HCT116 (cell line): ENCODE measurements at regions not wholly inside any gene's neighbourhood (a gene's known extent, or its start where the extent isn't known, plus 50 kb on each side); places are given as distances from the start of the nearest gene placed in this dataset.

Experiments
- ATAC-seq: fragments of 200-7000 bp; cut with Tn5 transposase; 2 replicates; pipeline ENCODE4 v1.9.1; 2020; ENCODE audit warnings: mild to moderate bottlenecking, moderate library complexity
- BruUV-seq: library from RNA; stranded (reverse); fragments of 400-500 nt; replicated peaks from 2 replicates; lab custom pipeline; 2021; lab: Mats Ljungman, UMichigan
- CTCF ChIA-PET: fragments of 300-600 bp; sonication (Branson Sonifier 250); formaldehyde crosslinking; loops from one replicate; lab custom pipeline; 2021; ENCODE audit warnings: antibody characterized with exemption; lab: Charles Lee
- POLR2A ChIA-PET: fragments of 300-600, 350-600 bp; sonication (Branson Sonifier 250); formaldehyde crosslinking; loops from one replicate; lab custom pipeline; 2021; ENCODE audit warnings: antibody characterized with exemption; lab: Charles Lee
- RAD21 ChIA-PET, 2 experiments: fragments of 300-600 bp; sonication (Branson Sonifier 250); formaldehyde crosslinking; loops; one replicate each; lab custom pipeline; 2023; ENCODE audit warnings: low total read pairs in 2 of 2; ENCODE audit not compliant: uncharacterized antibody in 2 of 2, unreplicated experiment in 2 of 2, low non-redundant PET in 1 of 2; lab: Charles Lee
- DNase-seq: peaks from one replicate; pipeline ENCODE4 v3.0.0-alpha.2; 2010; ENCODE audit warnings: low read depth, low spot score
- H2AFZ ChIP-seq: fragments of 200-600 bp; shearing (Covaris generic), sonication (generic); 2 replicates; pipeline ENCODE4 v1.6.1; 2017; ENCODE audit warnings: low read depth, mixed run types, mixed read lengths, antibody characterized with exemption, low read length; ENCODE audit not compliant: poor library complexity, severe bottlenecking
- H3K27ac ChIP-seq: 2 replicates; pipeline ENCODE4 v1.5.1; 2012; ENCODE audit warnings: low read depth, low read length
- H3K27me3 ChIP-seq: fragments of 200-600 bp; sonication (generic); 2 replicates; pipeline ENCODE4 v1.6.1; 2016; ENCODE audit warnings: mixed run types, low read length, mixed read lengths; ENCODE audit not compliant: insufficient read depth
- H3K36me3 ChIP-seq, 2 experiments: fragments of 200-500 bp in 1 of 2; fragments of 200-600 bp in 1 of 2; sonication (Bioruptor generic) in 1 of 2; sonication (generic) in 1 of 2; 2 replicates each; pipeline versions ENCODE4 v1.5.1 to v1.6.1; 2014 to 2016; ENCODE audit warnings: low read length in 2 of 2, inconsistent platforms in 1 of 2, mixed read lengths in 1 of 2, mixed run types in 1 of 2; ENCODE audit not compliant: insufficient read depth in 2 of 2, control insufficient read depth in 1 of 2
- H3K4me1 ChIP-seq, 2 experiments: fragments of 200-600 bp in 1 of 2; sonication (generic) in 1 of 2; 2 replicates each; pipeline versions ENCODE4 v1.5.1 to v1.6.1; 2012 to 2017; ENCODE audit warnings: low read length in 2 of 2, inconsistent platforms in 1 of 2, mild to moderate bottlenecking in 1 of 2, mixed read lengths in 1 of 2, mixed run types in 1 of 2, moderate library complexity in 1 of 2; ENCODE audit not compliant: insufficient read depth in 2 of 2, control insufficient read depth in 1 of 2
- H3K4me2 ChIP-seq: fragments of 200-600 bp; sonication (generic); 2 replicates; pipeline ENCODE4 v1.6.1; 2017; ENCODE audit warnings: mixed run types, low read length, mixed read lengths
- H3K4me3 ChIP-seq, 2 experiments: fragments of 200-600 bp in 1 of 2; sonication (generic) in 1 of 2; replicated peaks in 1 of 2; 2 replicates each; pipeline ENCODE4 v1.5.1; 2011 to 2016; ENCODE audit warnings: low read length in 2 of 2, control low read depth in 1 of 2, low read depth in 1 of 2, mild to moderate bottlenecking in 1 of 2, mixed read lengths in 1 of 2, mixed run types in 1 of 2
- H3K79me2 ChIP-seq: fragments of 200-600 bp; sonication (generic); 2 replicates; pipeline ENCODE4 v1.6.1; 2017; ENCODE audit warnings: mild to moderate bottlenecking, mixed run types, low read length, moderate library complexity, mixed read lengths; ENCODE audit not compliant: insufficient read depth
- H3K9ac ChIP-seq: fragments of 200-600 bp; sonication (generic); 2 replicates; pipeline ENCODE4 v1.6.1; 2016; ENCODE audit warnings: low read length, mixed read lengths
- H3K9me2 ChIP-seq: fragments of 200-600 bp; sonication (generic), shearing (Covaris generic); 2 replicates; pipeline ENCODE4 v1.6.1; 2017; ENCODE audit warnings: mixed run types, mild to moderate bottlenecking, moderate library complexity; ENCODE audit not compliant: insufficient read depth
- H3K9me3 ChIP-seq, 2 experiments: fragments of 200-500 bp in 1 of 2; fragments of 200-600 bp in 1 of 2; sonication (Bioruptor generic) in 1 of 2; sonication (generic) in 1 of 2; 2 replicates each; pipeline ENCODE4 v1.6.1; 2014 to 2017; ENCODE audit warnings: low read length in 2 of 2, mixed read lengths in 2 of 2, inconsistent platforms in 1 of 2, low read depth in 1 of 2, mild to moderate bottlenecking in 1 of 2, mixed run types in 1 of 2, moderate library complexity in 1 of 2; ENCODE audit not compliant: control insufficient read depth in 1 of 2, insufficient read depth in 1 of 2
- H4K20me1 ChIP-seq: fragments of 200-600 bp; sonication (generic), shearing (Covaris generic); 2 replicates; pipeline ENCODE4 v1.6.1; 2017; ENCODE audit warnings: mixed run types, mild to moderate bottlenecking, moderate library complexity; ENCODE audit not compliant: insufficient read depth
- CEBPB ChIP-seq: IDR thresholded peaks from 2 replicates; pipeline ENCODE4 v1.6.1; 2012; ENCODE audit warnings: low read depth
- EGR1 ChIP-seq: IDR thresholded peaks from 2 replicates; pipeline ENCODE4 v1.6.1; 2012; ENCODE audit warnings: low read depth
- ELF1 ChIP-seq: IDR thresholded peaks from 2 replicates; pipeline ENCODE4 v1.6.1; 2012; ENCODE audit warnings: low read depth, borderline replicate concordance
- EZH2 ChIP-seq: fragments of 200-600 bp; sonication (generic); IDR thresholded peaks from 2 replicates; pipeline ENCODE4 v1.6.1; 2017; ENCODE audit warnings: antibody characterized with exemption, mixed run types
- EZH2phosphoT487 ChIP-seq: fragments of 200-600 bp; IDR thresholded peaks from 2 replicates; pipeline ENCODE4 v1.6.1; 2018; ENCODE audit warnings: antibody characterized with exemption, borderline replicate concordance
- FOSL1 ChIP-seq: IDR thresholded peaks from 2 replicates; pipeline ENCODE4 v1.6.1; 2012; ENCODE audit warnings: low read depth
- JUND ChIP-seq: IDR thresholded peaks from 2 replicates; pipeline ENCODE4 v1.6.1; 2012
- POLR2AphosphoS5 ChIP-seq: IDR thresholded peaks from 2 replicates; pipeline ENCODE4 v1.6.1; 2011; ENCODE audit warnings: mild to moderate bottlenecking, low read depth, low read length, moderate library complexity
- RAD21 ChIP-seq: IDR thresholded peaks from 2 replicates; pipeline ENCODE4 v1.6.1; 2012; ENCODE audit warnings: low read depth, mild to moderate bottlenecking
- SIN3A ChIP-seq: IDR thresholded peaks from 2 replicates; pipeline ENCODE4 v1.6.1; 2012; ENCODE audit warnings: low read depth
- SP1 ChIP-seq: IDR thresholded peaks from 2 replicates; pipeline ENCODE4 v1.6.1; 2012; ENCODE audit warnings: low read depth
- SRF ChIP-seq: IDR thresholded peaks from 2 replicates; pipeline ENCODE4 v1.6.1; 2012; ENCODE audit warnings: low read depth
- TCF7L2 ChIP-seq: IDR thresholded peaks from 2 replicates; pipeline ENCODE4 v1.7.0; 2011; ENCODE audit warnings: borderline replicate concordance, inconsistent platforms; ENCODE audit not compliant: insufficient read depth, insufficient read length; ENCODE audit errors: extremely low read depth
- ZFX ChIP-seq: fragments of 450-650 bp; IDR thresholded peaks from 2 replicates; pipeline ENCODE4 v1.6.1; 2017
- ZNF274 ChIP-seq: fragments of 200-500 bp; sonication (Bioruptor generic); IDR thresholded peaks from 2 replicates; pipeline ENCODE4 v1.6.1; 2014; ENCODE audit warnings: mild to moderate bottlenecking, low read depth, low read length, inconsistent platforms
- intact Hi-C: fragments of 100-400 bp; cut with micrococcal nuclease; formaldehyde crosslinking; loops from 2 replicates; pipeline ENCODE4 v1.10.0; 2022
- TF ChIP-seq, protein P1 (sequence below): IDR thresholded peaks from 2 replicates; pipeline ENCODE4 v1.6.1; 2012
- TF ChIP-seq, protein P2 (sequence below), 3 experiments: fragments of 200-600 bp in 1 of 3; sonication (generic) in 1 of 3; IDR thresholded peaks in 2 of 3; conservative IDR thresholded peaks in 1 of 3; 2 replicates each; pipeline ENCODE4 v1.5.1; 2012 to 2017; ENCODE audit warnings: low read depth in 2 of 3, low read length in 2 of 3, antibody characterized with exemption in 1 of 3, borderline replicate concordance in 1 of 3, control low read depth in 1 of 3, mild to moderate bottlenecking in 1 of 3, mixed read lengths in 1 of 3, mixed run types in 1 of 3, moderate library complexity in 1 of 3; ENCODE audit not compliant: insufficient read depth in 1 of 3
- TF ChIP-seq, protein P3 (sequence below): IDR thresholded peaks from 2 replicates; pipeline ENCODE4 v1.6.1; 2012
- TF ChIP-seq, protein P4 (sequence below): IDR thresholded peaks from 2 replicates; pipeline ENCODE4 v1.6.1; 2012; ENCODE audit warnings: low read depth

DNA sequence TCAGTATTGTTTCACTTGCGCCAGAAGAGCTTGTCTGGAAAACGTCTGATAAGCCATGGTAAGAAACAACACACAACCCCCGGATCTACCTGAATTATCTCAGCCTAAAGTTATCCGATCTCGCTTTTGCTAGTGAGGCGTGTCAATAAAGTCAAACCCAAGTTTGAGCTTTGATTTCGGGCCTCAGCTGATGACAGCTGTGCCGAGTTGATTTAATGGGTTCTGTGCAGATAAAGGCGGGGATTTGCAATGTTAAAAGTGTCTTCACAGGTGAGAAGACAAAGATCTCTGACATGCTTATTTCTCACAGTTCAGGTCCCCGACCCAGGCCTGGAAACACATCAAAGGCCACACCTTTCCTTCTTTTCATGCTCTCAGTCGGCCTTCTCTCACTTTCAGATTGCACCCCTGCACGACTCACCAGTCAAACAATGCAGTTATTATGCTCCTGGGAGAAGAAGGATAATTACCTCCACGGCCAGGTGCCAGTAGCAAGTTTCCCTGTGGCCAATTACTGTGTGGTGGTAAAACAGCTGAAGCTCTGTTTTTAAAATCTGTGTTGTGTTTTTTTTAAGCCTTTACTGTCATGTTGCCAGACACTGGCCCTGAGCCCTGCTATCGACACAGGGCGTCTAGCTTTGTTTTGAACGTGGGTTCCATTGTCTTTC, 245.3 kb upstream of the RUNX1 start:
- RAD21 ChIA-PET = interaction anchor here in 1 of 2 experiments (0.7 kb wide), 1 partner anchor 639 kb away, joined by 3 read pairs; no protein-coding TSS in a partner anchor
- H3K36me3 ChIP-seq = no peaks in the 10 kb centered on the region
- no peaks in the 10 kb centered on the region for H4K20me1 ChIP-seq
- peak overlapping the region; percentile 46 for H3K27ac ChIP-seq
- ATAC-seq (peak; percentile 90), DNase-seq (peak; percentile 86)
- no peaks in the 10 kb centered on the region for H3K9me3 ChIP-seq
- peaks cover 22 to 25% of the 10 kb centered on the region in 2 experiments for H3K4me1 ChIP-seq
- no peaks in the 10 kb centered on the region for H3K79me2 ChIP-seq
- H3K4me3 ChIP-seq = peak overlapping the region; percentile 27 to 44
- CTCF ChIA-PET = interaction anchor here (0.7 to 1.2 kb wide), 2 partner anchors 8 to 42 kb away, joined by 3 read pairs; no protein-coding TSS in a partner anchor
- H3K27me3 ChIP-seq = no peaks in the 10 kb centered on the region
- peak overlapping the region; percentile 28; the same call in 1 of the 2 replicates for H3K9ac ChIP-seq
- POLR2A ChIA-PET = no interaction called here
- H2AFZ ChIP-seq = peak overlapping the region; percentile 97
- peak overlapping the region; percentile 73 for H3K4me2 ChIP-seq
- BruUV-seq = no TSS peak
- intact Hi-C loops = no loop called here
- H3K9me2 ChIP-seq = no peaks in the 10 kb centered on the region
- TF ChIP-seq EGR1 = no peak
- TF ChIP-seq POLR2AphosphoS5 = no peak
- peak; percentile 19; the same call in 1 of the 2 replicates for TF ChIP-seq RAD21
- no peak for TF ChIP-seq SIN3A
- TF ChIP-seq, protein P1, sequence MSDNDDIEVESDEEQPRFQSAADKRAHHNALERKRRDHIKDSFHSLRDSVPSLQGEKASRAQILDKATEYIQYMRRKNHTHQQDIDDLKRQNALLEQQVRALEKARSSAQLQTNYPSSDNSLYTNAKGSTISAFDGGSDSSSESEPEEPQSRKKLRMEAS = peak; percentile 50; the same call in 1 of the 2 replicates
- TF ChIP-seq, protein P2, sequence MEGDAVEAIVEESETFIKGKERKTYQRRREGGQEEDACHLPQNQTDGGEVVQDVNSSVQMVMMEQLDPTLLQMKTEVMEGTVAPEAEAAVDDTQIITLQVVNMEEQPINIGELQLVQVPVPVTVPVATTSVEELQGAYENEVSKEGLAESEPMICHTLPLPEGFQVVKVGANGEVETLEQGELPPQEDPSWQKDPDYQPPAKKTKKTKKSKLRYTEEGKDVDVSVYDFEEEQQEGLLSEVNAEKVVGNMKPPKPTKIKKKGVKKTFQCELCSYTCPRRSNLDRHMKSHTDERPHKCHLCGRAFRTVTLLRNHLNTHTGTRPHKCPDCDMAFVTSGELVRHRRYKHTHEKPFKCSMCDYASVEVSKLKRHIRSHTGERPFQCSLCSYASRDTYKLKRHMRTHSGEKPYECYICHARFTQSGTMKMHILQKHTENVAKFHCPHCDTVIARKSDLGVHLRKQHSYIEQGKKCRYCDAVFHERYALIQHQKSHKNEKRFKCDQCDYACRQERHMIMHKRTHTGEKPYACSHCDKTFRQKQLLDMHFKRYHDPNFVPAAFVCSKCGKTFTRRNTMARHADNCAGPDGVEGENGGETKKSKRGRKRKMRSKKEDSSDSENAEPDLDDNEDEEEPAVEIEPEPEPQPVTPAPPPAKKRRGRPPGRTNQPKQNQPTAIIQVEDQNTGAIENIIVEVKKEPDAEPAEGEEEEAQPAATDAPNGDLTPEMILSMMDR (IDR thresholded peaks at IDR 0.05 in 2 of 3, conservative IDR thresholded peaks at IDR 0.05 in 1 of 3; ENCODE audit: borderline replicate concordance in 1 of 3, insufficient read depth in 1 of 3, low read depth in 2 of 3, low read length in 2 of 3) = no peak
- peak; percentile 26; the same call in 1 of the 2 replicates for TF ChIP-seq FOSL1
- no peak for TF ChIP-seq EZH2phosphoT487
- TF ChIP-seq, protein P3, sequence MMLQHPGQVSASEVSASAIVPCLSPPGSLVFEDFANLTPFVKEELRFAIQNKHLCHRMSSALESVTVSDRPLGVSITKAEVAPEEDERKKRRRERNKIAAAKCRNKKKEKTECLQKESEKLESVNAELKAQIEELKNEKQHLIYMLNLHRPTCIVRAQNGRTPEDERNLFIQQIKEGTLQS = no peak
- TF ChIP-seq ZFX = no peak
- peak; percentile 55 for TF ChIP-seq JUND
- no peak for TF ChIP-seq ZNF274
- TF ChIP-seq SP1 = peak; percentile 64
- TF ChIP-seq CEBPB = peak; percentile 46; the same call in 1 of the 2 replicates
- no peak for TF ChIP-seq EZH2
- peak; percentile 92 for TF ChIP-seq TCF7L2
- TF ChIP-seq, protein P4, sequence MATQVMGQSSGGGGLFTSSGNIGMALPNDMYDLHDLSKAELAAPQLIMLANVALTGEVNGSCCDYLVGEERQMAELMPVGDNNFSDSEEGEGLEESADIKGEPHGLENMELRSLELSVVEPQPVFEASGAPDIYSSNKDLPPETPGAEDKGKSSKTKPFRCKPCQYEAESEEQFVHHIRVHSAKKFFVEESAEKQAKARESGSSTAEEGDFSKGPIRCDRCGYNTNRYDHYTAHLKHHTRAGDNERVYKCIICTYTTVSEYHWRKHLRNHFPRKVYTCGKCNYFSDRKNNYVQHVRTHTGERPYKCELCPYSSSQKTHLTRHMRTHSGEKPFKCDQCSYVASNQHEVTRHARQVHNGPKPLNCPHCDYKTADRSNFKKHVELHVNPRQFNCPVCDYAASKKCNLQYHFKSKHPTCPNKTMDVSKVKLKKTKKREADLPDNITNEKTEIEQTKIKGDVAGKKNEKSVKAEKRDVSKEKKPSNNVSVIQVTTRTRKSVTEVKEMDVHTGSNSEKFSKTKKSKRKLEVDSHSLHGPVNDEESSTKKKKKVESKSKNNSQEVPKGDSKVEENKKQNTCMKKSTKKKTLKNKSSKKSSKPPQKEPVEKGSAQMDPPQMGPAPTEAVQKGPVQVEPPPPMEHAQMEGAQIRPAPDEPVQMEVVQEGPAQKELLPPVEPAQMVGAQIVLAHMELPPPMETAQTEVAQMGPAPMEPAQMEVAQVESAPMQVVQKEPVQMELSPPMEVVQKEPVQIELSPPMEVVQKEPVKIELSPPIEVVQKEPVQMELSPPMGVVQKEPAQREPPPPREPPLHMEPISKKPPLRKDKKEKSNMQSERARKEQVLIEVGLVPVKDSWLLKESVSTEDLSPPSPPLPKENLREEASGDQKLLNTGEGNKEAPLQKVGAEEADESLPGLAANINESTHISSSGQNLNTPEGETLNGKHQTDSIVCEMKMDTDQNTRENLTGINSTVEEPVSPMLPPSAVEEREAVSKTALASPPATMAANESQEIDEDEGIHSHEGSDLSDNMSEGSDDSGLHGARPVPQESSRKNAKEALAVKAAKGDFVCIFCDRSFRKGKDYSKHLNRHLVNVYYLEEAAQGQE = no peak
- TF ChIP-seq ELF1 = no peak
- no peak for TF ChIP-seq SRF
